ENCODE measurements at regions not wholly inside any gene's neighbourhood (a gene's known extent, or its start where the extent isn't known, plus 50 kb on each side); places are given as distances from the start of the nearest gene placed in this dataset.

GRCh38 chr5:145708169-145708568 lies 127.0 kb downstream of the PRELID2 start:
- DNase-seq (ENCODE audit: insufficient read length) (no peak), FAIRE-seq (no peak)
- TF ChIP-seq POLR2A (IDR thresholded peaks at IDR 0.05; ENCODE audit: low read depth, low read length) (no peak), POLR2AphosphoS5 (IDR thresholded peaks at IDR 0.05; ENCODE audit: low read depth, low read length) (no peak), TAF1 (IDR thresholded peaks at IDR 0.05; ENCODE audit: borderline replicate concordance, low read depth, low read length) (no peak)

DNA sequence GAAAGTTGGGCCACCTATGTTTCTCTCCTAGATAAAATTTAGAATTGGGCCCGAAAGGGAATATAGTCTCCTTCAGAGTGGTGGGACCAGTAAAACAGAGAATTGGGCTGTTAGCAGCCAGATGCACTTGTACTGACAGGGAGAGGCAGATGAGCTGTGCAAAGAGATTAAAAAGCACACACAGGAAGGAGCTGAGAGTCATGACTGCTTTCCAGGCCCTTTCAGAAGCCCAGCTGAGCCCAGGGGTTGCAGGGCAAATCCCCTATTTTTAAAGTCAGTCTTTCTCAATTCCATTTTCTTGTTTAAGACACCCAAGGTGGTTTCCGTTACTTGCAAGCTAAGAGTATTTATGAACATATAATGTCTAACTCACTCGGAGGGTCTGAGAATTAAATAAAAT lies 130.4 kb downstream of the PRELID2 start:
- TF ChIP-seq POLR2AphosphoS5 (IDR thresholded peaks at IDR 0.05; ENCODE audit: low read depth, low read length): no peak
- no peak for TF ChIP-seq TAF1 (IDR thresholded peaks at IDR 0.05; ENCODE audit: borderline replicate concordance, low read depth, low read length)
- no peak for TF ChIP-seq POLR2A (IDR thresholded peaks at IDR 0.05; ENCODE audit: low read depth, low read length)
- DNase-seq (ENCODE audit: insufficient read length): no peak
- FAIRE-seq: no peak

DNA sequence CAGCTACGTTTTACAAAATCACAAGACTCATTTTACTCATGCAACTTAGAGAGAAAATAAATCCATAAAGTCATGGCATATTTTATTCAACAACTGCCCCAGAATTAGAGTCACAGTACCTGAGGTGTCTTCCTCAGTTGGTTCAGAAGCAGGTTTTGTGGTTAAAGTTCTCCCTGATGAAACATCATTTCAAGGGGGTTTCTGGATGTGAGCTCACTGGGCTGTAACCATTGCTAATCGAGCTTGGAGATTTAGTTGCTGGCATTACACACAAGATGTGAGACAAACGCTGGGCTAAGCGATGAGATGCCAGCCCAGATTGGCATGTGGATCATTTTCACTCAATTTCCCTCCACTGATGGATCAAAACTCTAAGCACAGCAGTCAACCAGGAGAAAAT lies 131.3 kb downstream of the PRELID2 start:
- FAIRE-seq (no peak), DNase-seq (ENCODE audit: insufficient read length) (no peak)
- TF ChIP-seq TAF1 (IDR thresholded peaks at IDR 0.05; ENCODE audit: borderline replicate concordance, low read depth, low read length): no peak
- no peak for TF ChIP-seq POLR2AphosphoS5 (IDR thresholded peaks at IDR 0.05; ENCODE audit: low read depth, low read length)
- TF ChIP-seq POLR2A (IDR thresholded peaks at IDR 0.05; ENCODE audit: low read depth, low read length): no peak

- TF ChIP-seq TAF1 (IDR thresholded peaks at IDR 0.05; ENCODE audit: borderline replicate concordance, low read depth, low read length) (no peak), POLR2AphosphoS5 (IDR thresholded peaks at IDR 0.05; ENCODE audit: low read depth, low read length) (no peak), POLR2A (IDR thresholded peaks at IDR 0.05; ENCODE audit: low read depth, low read length) (no peak)
- DNase-seq (ENCODE audit: insufficient read length) (no peak), FAIRE-seq (no peak)
Measured at GRCh38 chr5:145701404-145701803, 133.7 kb downstream of the PRELID2 start.

DNA sequence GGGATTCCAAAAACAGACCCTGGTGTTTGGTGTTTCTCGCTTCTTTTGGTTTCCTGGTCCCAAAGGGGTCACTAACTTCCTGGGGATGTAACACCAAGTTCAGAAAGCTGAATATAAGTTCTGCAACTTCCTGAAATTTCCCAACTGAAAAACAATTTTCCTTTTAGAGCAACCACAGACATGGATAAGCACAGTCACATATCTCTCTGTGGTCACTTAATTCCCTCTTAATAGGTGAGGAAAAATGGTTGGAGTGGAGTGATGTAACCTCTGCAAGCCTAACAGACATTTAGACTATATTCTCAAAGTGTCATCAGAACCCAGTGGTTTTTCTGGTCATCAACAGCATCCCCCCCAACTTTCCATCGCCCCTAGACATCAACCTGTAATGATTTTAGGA lies 135.3 kb downstream of the PRELID2 start:
- DNase-seq (ENCODE audit: insufficient read length) (no peak), FAIRE-seq (no peak)
- TF ChIP-seq TAF1 (IDR thresholded peaks at IDR 0.05; ENCODE audit: borderline replicate concordance, low read depth, low read length) (no peak), POLR2A (IDR thresholded peaks at IDR 0.05; ENCODE audit: low read depth, low read length) (no peak), POLR2AphosphoS5 (IDR thresholded peaks at IDR 0.05; ENCODE audit: low read depth, low read length) (no peak)

DNA sequence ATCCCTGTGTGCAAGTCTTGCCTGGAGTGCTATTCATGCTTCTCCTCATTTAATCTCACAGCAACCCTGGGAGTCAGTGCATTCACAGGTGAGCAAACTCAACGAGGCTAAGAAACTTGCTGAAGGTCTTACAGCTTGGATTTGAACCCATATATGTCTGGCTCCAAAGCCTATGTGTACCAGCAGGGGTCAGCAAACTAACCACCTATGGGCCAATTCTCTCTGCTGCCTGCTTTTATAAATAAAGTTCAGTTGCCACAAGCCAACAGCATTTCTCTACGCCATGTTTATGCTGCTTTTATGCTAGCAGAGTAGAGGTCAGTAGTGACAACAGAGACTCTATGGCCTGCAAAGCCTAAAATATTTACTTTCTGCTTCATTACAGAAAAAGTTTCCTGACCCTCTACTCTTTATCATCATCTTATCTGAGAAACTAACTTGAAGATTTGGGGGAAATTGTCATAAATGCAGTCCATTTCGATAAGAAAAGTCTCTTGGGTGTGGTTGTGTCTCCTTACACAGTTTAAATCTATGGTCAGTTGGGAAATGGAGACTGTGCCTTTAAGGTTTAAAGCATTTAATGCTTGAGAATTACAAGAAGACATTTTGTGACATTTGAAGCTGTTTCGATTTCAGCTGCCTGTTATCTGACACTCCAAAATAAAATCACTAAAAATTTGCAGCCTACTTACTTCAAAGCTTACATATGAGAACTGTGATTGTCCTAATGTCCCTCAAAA lies 137.7 kb downstream of the PRELID2 start:
- FAIRE-seq: no peak
- TF ChIP-seq POLR2A (IDR thresholded peaks at IDR 0.05; ENCODE audit: low read depth, low read length) (no peak), TAF1 (IDR thresholded peaks at IDR 0.05; ENCODE audit: borderline replicate concordance, low read depth, low read length) (no peak), POLR2AphosphoS5 (IDR thresholded peaks at IDR 0.05; ENCODE audit: low read depth, low read length) (no peak)
- no peak for DNase-seq (ENCODE audit: insufficient read length)

- FAIRE-seq (no peak), DNase-seq (ENCODE audit: insufficient read length) (no peak)
- TF ChIP-seq POLR2A (IDR thresholded peaks at IDR 0.05; ENCODE audit: low read depth, low read length) (no peak), POLR2AphosphoS5 (IDR thresholded peaks at IDR 0.05; ENCODE audit: low read depth, low read length) (no peak), TAF1 (IDR thresholded peaks at IDR 0.05; ENCODE audit: borderline replicate concordance, low read depth, low read length) (no peak)
Measured at GRCh38 chr5:145689235-145689634, 145.9 kb downstream of the PRELID2 start.

DNA sequence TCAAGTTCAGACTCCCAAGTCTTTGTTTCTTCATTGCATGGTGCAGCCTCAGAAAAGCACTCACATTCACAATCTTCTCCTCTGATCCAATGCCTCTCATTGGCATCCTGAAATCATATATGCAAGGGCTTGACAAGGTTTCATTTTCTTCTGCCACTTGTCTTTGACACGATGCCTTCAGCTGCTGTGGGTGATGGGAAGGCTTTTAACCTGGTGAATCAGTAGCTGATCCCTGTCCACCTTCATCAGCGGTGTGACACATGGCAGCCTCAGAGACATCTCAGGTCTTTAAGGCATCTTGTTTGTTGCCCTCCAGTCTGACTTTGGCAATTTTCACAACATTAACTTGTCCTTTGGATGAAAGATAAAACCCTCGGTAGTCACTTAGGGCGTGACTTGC lies 147.2 kb downstream of the PRELID2 start:
- DNase-seq (ENCODE audit: insufficient read length) (no peak), FAIRE-seq (no peak)
- TF ChIP-seq TAF1 (IDR thresholded peaks at IDR 0.05; ENCODE audit: borderline replicate concordance, low read depth, low read length) (no peak), POLR2A (IDR thresholded peaks at IDR 0.05; ENCODE audit: low read depth, low read length) (no peak), POLR2AphosphoS5 (IDR thresholded peaks at IDR 0.05; ENCODE audit: low read depth, low read length) (no peak)

- DNase-seq (ENCODE audit: insufficient read length) (no peak), FAIRE-seq (no peak)
- TF ChIP-seq POLR2AphosphoS5 (IDR thresholded peaks at IDR 0.05; ENCODE audit: low read depth, low read length) (no peak), POLR2A (IDR thresholded peaks at IDR 0.05; ENCODE audit: low read depth, low read length) (no peak), TAF1 (IDR thresholded peaks at IDR 0.05; ENCODE audit: borderline replicate concordance, low read depth, low read length) (no peak)
Measured at GRCh38 chr5:145685417-145685816, 149.7 kb downstream of the PRELID2 start.

DNA sequence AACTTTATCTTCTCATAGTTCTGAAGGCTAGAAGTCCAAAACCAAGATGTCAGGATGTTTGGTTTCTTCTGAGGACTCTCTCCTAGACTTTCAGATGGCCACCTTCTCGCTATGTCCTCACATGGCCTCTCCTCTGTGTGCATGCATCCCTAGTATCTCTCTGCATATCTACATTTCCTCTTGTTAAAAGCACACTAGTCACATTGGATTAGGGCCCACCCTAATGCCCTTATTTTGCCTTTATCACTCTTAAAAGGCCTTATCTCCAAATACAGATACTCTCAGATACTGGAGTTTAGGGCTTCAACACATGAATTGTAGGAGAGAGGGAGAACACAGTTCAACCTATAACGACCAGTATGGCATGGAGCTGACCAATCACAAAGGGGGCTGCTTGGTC lies 151.7 kb downstream of the PRELID2 start:
- no peak for TF ChIP-seq TAF1 (IDR thresholded peaks at IDR 0.05; ENCODE audit: borderline replicate concordance, low read depth, low read length)
- no peak for TF ChIP-seq POLR2A (IDR thresholded peaks at IDR 0.05; ENCODE audit: low read depth, low read length)
- no peak for TF ChIP-seq POLR2AphosphoS5 (IDR thresholded peaks at IDR 0.05; ENCODE audit: low read depth, low read length)
- DNase-seq (ENCODE audit: insufficient read length) (no peak), FAIRE-seq (no peak)

- no peak for FAIRE-seq
- DNase-seq (ENCODE audit: insufficient read length): no peak
Measured at GRCh38 chr5:145682197-145682899, 152.8 kb downstream of the PRELID2 start.

DNA sequence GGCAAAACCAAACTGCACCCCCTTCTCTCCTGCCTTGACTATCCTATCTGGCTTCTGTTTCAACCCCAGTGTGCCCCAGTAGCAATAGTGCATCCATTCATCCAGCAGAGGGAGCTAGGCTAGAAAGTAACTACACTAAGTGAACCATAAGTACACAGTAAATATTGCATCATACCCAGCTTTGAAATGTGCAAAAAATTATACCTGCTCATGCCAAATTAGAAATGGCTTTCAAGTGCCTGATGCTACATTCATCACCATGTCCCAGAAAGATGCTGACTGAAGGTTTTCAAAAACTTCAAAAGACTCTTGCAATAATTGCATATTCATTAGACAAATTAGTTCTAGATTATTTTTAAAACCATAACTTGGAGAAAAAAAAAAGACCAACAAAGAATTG lies 153.5 kb downstream of the PRELID2 start:
- FAIRE-seq (no peak), DNase-seq (ENCODE audit: insufficient read length) (no peak)
- TF ChIP-seq POLR2AphosphoS5 (IDR thresholded peaks at IDR 0.05; ENCODE audit: low read depth, low read length) (no peak), TAF1 (IDR thresholded peaks at IDR 0.05; ENCODE audit: borderline replicate concordance, low read depth, low read length) (no peak), POLR2A (IDR thresholded peaks at IDR 0.05; ENCODE audit: low read depth, low read length) (no peak)

More at GRCh38 chr5:145682197-145682899, 152.8 kb downstream of the PRELID2 start:
- TF ChIP-seq TAF1 (IDR thresholded peaks at IDR 0.05; ENCODE audit: borderline replicate concordance, low read depth, low read length): no peak
- no peak for TF ChIP-seq POLR2A (IDR thresholded peaks at IDR 0.05; ENCODE audit: low read depth, low read length)
- no peak for TF ChIP-seq POLR2AphosphoS5 (IDR thresholded peaks at IDR 0.05; ENCODE audit: low read depth, low read length)
